ENCODE measurements at regions not wholly inside any gene's neighbourhood (a gene's known extent, or its start where the extent isn't known, plus 50 kb on each side); places are given as distances from the start of the nearest gene placed in this dataset.

GRCh38 chr1:229991104-229991513 lies 75.9 kb upstream of the GALNT2 start:
- peaks cover 3% of the 10 kb centered on the region; the same call in 1 of the 3 replicates for H3K4me1 ChIP-seq
- no peak overlapping the region for H3K27ac ChIP-seq
- FAIRE-seq (no peak), DNase-seq (ENCODE audit: low read depth in 1 of 2, low spot score in 1 of 2) (no peak), ATAC-seq (no peak)
- no peak overlapping the region for H3K4me2 ChIP-seq
- 64% methylated on average over 8 of the region's 8 CpGs for WGBS (ENCODE audit: missing lambda C conversion rate)
- H3K4me3 ChIP-seq, result no peak overlapping the region
- ChIA-PET POLR2A (no interaction called here), CTCF (no interaction called here)
- TF ChIP-seq BCL3 (IDR thresholded peaks at IDR 0.05) (no peak), REST (IDR thresholded peaks at IDR 0.05) (no peak), CBX2 (IDR thresholded peaks at IDR 0.05; ENCODE audit: borderline replicate concordance, low read depth) (no peak)
- H3K9me3 ChIP-seq, result no peaks in the 10 kb centered on the region

- Histone ChIP-seq H3K9me3 (no peaks in the 10 kb centered on the region), H3K4me3 (no peak overlapping the region), H3K4me2 (no peak overlapping the region), H3K4me1 (peaks cover 3% of the 10 kb centered on the region; the same call in 1 of the 3 replicates), H3K27ac (no peak overlapping the region)
- CTCF ChIA-PET, result no interaction called here
- POLR2A ChIA-PET, result no interaction called here
- FAIRE-seq (no peak), DNase-seq (ENCODE audit: low read depth in 1 of 2, low spot score in 1 of 2) (no peak), ATAC-seq (no peak)
- TF ChIP-seq JUN (IDR thresholded peaks at IDR 0.05) (no peak), ATOH8 (CRISPR knock-in tag; IDR thresholded peaks at IDR 0.05; ENCODE audit: low read depth) (no peak), HEYL (CRISPR knock-in tag; IDR thresholded peaks at IDR 0.05) (no peak), CBX2 (IDR thresholded peaks at IDR 0.05; ENCODE audit: borderline replicate concordance, low read depth) (no peak), GATA3 (IDR thresholded peaks at IDR 0.05; ENCODE audit: borderline replicate concordance) (no peak), CBX8 (IDR thresholded peaks at IDR 0.05) (no peak), MAFK (IDR thresholded peaks at IDR 0.05; ENCODE audit: partially characterized antibody) (no peak), ZNF302 (CRISPR knock-in tag; IDR thresholded peaks at IDR 0.05) (no peak), PHF8 (IDR thresholded peaks at IDR 0.05; ENCODE audit: borderline replicate concordance, low read depth) (no peak), EP300 (IDR thresholded peaks at IDR 0.05) (no peak), EHMT2 (IDR thresholded peaks at IDR 0.05; ENCODE audit: low read depth) (no peak), RAD21 (conservative IDR thresholded peaks at IDR 0.05 in 1 of 2, IDR thresholded peaks at IDR 0.05 in 1 of 2) (no peak)
- 59% methylated on average over 6 of the region's 6 CpGs for WGBS (ENCODE audit: missing lambda C conversion rate)
Observed at GRCh38 chr1:229991724-229992333, 75.2 kb upstream of the GALNT2 start.

GRCh38 chr1:229993060-229993459 lies 74.0 kb upstream of the GALNT2 start:
- TF ChIP-seq FOSB (CRISPR knock-in tag; IDR thresholded peaks at IDR 0.05) (no peak), PHF8 (IDR thresholded peaks at IDR 0.05; ENCODE audit: borderline replicate concordance, low read depth) (no peak), GATA3 (IDR thresholded peaks at IDR 0.05; ENCODE audit: borderline replicate concordance) (no peak)
- H3K27ac ChIP-seq, result no peak overlapping the region
- CTCF ChIA-PET, result interaction anchor here (0.6 kb wide), 1 partner anchor 178 kb away, joined by 4 read pairs; no protein-coding TSS in a partner anchor
- H3K4me1 ChIP-seq, result peaks cover 3% of the 10 kb centered on the region; the same call in 1 of the 3 replicates
- H3K4me2 ChIP-seq, result no peak overlapping the region
- POLR2A ChIA-PET, result no interaction called here
- no peak overlapping the region for H3K4me3 ChIP-seq
- no peak for FAIRE-seq
- H3K9me3 ChIP-seq, result no peaks in the 10 kb centered on the region
- no peak for ATAC-seq
- DNase-seq (ENCODE audit: low read depth in 1 of 2, low spot score in 1 of 2), result no peak
